Naive thymus-derived CD8-positive, alpha-beta T cell (primary cell): ENCODE measurements at regions not wholly inside any gene's neighbourhood (a gene's known extent, or its start where the extent isn't known, plus 50 kb on each side); places are given as distances from the start of the nearest gene placed in this dataset.

Experiments
- ATAC-seq, 2 donors: fragments of 150-1000 bp; cut with Tn5 transposase in 1 of 2; sonication (Bioruptor Pico), chemical (Tn5 transposase) in 1 of 2; 1 replicate in 1 of 2; 2 replicates in 1 of 2; pipeline ENCODE4 v1.10.0; 2021; ENCODE audit warnings: mild to moderate bottlenecking in 2 of 2, moderate library complexity in 2 of 2
- POLR2A ChIA-PET: fragments of 350-600 bp; sonication (Branson Sonifier 250); formaldehyde crosslinking; loops from one replicate; lab custom pipeline; 2021; ENCODE audit warnings: antibody characterized with exemption; lab: Charles Lee
- DNase-seq, 10 donors: peaks; one replicate each; pipeline versions ENCODE4 v3.0.0 to v3.0.0-alpha.2; 2020 to 2022
- H3K27ac Mint-ChIP-seq, 10 donors: one replicate each; pipeline ENCODE4 v1.8.0; 2020 to 2022; ENCODE audit warnings: mild to moderate bottlenecking in 10 of 10, mixed read lengths in 10 of 10, moderate library complexity in 4 of 10, inconsistent platforms in 1 of 10
- H3K27me3 Mint-ChIP-seq, 5 donors: one replicate each; pipeline ENCODE4 v1.8.0; 2021 to 2022; ENCODE audit warnings: mixed read lengths in 5 of 5
- H3K36me3 Mint-ChIP-seq, 3 donors: one replicate each; pipeline ENCODE4 v1.8.0; 2020 to 2022; ENCODE audit warnings: mixed read lengths in 3 of 3, mild to moderate bottlenecking in 2 of 3, inconsistent platforms in 1 of 3
- H3K4me1 Mint-ChIP-seq, 4 donors: one replicate each; pipeline ENCODE4 v1.8.0; 2021 to 2022; ENCODE audit warnings: mixed read lengths in 4 of 4
- H3K4me3 Mint-ChIP-seq, 10 donors: one replicate each; pipeline ENCODE4 v1.8.0; 2020 to 2022; ENCODE audit warnings: mild to moderate bottlenecking in 10 of 10, mixed read lengths in 10 of 10, moderate library complexity in 6 of 10, inconsistent platforms in 1 of 10
- H3K9me3 Mint-ChIP-seq, 9 donors: one replicate each; pipeline ENCODE4 v1.8.0; 2020 to 2022; ENCODE audit warnings: mixed read lengths in 9 of 9, mild to moderate bottlenecking in 3 of 9, inconsistent platforms in 1 of 9, moderate library complexity in 1 of 9

DNA sequence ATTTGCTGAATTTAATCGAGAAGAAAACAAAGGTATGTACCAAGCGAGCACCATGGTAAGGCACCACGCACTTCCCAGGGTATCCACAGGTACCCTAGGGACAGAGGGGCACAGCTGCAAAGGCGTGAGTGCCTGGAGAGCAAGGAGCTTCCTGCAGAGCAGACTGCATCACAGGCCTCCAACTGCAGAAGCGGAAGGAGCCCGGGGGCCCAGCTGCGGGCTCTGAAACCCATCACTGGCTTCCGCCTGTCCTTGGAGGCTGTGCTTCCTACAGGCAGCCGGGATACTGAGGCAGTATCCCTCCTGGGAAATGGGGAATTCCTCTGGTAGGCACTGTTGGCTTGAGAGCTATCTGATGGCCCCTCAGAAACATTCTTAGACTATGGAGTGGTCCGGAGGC, 217.4 kb upstream of the GMDS start:
- POLR2A ChIA-PET = no interaction called here

DNA sequence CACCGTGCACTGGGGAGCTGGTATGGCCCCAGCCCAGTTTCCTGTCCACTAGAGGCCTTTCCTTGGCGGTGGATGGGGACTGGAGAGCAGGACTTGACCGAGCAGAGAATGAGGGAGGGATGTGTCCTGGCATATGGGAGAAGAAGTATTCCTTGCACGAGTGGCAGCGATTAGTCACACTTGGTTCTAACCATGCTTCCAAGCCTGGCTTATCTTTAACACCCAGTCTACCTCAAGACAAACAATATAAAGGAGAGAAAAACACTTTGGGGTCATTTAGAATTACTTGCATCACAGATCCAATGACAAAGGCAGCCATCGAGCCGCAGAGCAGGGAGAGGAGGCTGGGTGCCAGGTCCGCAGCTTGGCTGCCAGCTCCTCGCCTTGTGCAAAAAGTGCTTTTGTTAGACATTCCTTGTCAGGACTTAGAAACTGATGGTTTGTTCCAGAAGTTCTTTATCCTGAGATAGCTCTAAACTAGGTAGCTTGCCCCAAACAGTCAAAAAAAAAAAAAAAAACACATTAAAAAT, 214.9 kb upstream of the GMDS start:
- H3K27me3 Mint-ChIP-seq = peaks cover 0 to 7% (median 0%) of the 10 kb centered on the region in 5 donors
- DNase-seq (no peak), ATAC-seq (no peak)
- no peak overlapping the region for H3K4me3 Mint-ChIP-seq
- H3K36me3 Mint-ChIP-seq = peaks cover 0 to 5% (median 4%) of the 10 kb centered on the region in 3 donors
- POLR2A ChIA-PET = no interaction called here
- H3K4me1 Mint-ChIP-seq = no peaks in the 10 kb centered on the region
- H3K9me3 Mint-ChIP-seq = peaks cover 0 to 8% (median 0%) of the 10 kb centered on the region in 9 donors
- H3K27ac Mint-ChIP-seq = no peak overlapping the region

More for the DNA sequence above, 217.4 kb upstream of the GMDS start:
- Mint-ChIP-seq H3K4me3 (no peak overlapping the region), H3K4me1 (no peaks in the 10 kb centered on the region), H3K9me3 (peaks cover 0 to 4% (median 0%) of the 10 kb centered on the region in 9 donors), H3K27me3 (peaks cover 10 to 18% (median 15%) of the 10 kb centered on the region in 5 donors), H3K27ac (no peak overlapping the region), H3K36me3 (peaks cover 0 to 4% (median 3%) of the 10 kb centered on the region in 3 donors)
- DNase-seq (no peak), ATAC-seq (no peak)

DNA sequence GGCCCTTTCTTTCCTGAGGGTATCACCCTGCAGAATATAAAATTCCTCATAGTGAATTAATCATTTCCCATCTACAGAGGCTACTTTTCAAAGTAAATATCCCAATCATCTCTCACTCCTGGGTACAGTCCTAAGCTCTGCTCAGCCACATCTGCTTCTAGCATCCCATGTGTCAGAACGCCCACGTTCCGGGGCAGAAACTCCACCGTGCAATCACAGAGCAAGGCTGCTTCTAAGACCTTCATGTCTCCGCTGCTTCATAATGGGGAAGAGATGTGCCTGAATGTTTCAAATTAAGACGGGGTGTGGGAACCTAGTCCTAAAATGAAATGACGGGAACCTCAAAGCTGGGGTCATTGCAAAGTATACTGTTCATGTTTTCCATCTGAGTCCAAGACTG, 208.8 kb upstream of the GMDS start:
- no peak overlapping the region for H3K4me3 Mint-ChIP-seq
- DNase-seq = no peak
- POLR2A ChIA-PET = no interaction called here
- no peak for ATAC-seq
- H3K36me3 Mint-ChIP-seq = peaks cover 0 to 4% (median 4%) of the 10 kb centered on the region in 3 donors
- no peak overlapping the region for H3K27ac Mint-ChIP-seq
- H3K9me3 Mint-ChIP-seq = peaks cover 0 to 8% (median 0%) of the 10 kb centered on the region in 9 donors
- H3K27me3 Mint-ChIP-seq = peaks cover 0 to 10% (median 2%) of the 10 kb centered on the region in 5 donors
- no peaks in the 10 kb centered on the region for H3K4me1 Mint-ChIP-seq

DNA sequence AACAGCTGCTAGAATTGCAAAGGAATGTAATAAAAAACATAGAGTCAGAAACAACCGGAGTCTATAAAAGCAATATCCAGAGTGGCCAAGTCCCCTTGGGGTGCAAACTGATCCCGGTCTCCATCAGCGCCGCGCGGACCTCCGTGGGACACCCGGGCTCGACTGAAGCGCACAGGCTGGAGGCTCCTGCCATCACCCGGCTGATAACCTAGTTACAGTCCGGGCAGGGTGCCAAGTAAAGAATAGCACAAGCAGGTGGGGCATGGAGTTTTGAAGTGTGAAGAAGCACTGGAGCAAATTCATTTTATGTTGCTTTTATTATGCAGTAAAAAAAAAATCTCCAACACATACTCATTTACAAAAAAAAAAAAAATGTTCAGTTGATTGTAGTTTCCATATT, 205.1 kb upstream of the GMDS start:
- no peak overlapping the region for H3K4me3 Mint-ChIP-seq
- H3K27me3 Mint-ChIP-seq = peaks cover 0 to 10% (median 2%) of the 10 kb centered on the region in 5 donors
- no peaks in the 10 kb centered on the region for H3K36me3 Mint-ChIP-seq
- peaks cover 0 to 3% (median 0%) of the 10 kb centered on the region in 9 donors for H3K9me3 Mint-ChIP-seq
- ATAC-seq = no peak
- H3K4me1 Mint-ChIP-seq = peaks cover 0 to 7% (median 5%) of the 10 kb centered on the region in 4 donors
- no peak for DNase-seq
- POLR2A ChIA-PET = no interaction called here
- no peak overlapping the region for H3K27ac Mint-ChIP-seq

DNA sequence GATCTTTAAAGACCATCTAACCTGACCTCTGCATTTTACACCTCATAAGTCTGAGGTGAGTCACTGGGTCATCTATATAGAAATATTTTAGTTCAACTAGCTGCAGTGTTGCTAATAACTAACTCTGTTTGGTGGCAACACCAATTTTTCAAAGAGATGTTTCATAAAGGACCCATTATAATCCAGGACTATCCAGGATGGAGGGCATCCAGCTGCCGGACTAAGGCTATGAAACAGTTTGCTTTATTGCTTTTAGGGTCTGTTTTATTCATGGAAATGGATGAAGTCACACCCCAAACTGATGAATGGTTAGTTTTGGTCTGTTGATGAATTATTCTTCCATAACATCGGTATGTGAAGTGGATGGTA, 204.2 kb upstream of the GMDS start:
- H3K27me3 Mint-ChIP-seq = peaks cover 0 to 10% (median 2%) of the 10 kb centered on the region in 5 donors
- peaks cover 0 to 4% (median 0%) of the 10 kb centered on the region in 3 donors for H3K36me3 Mint-ChIP-seq
- peaks cover 0 to 7% (median 5%) of the 10 kb centered on the region in 4 donors for H3K4me1 Mint-ChIP-seq
- POLR2A ChIA-PET = no interaction called here
- peaks cover 0 to 3% (median 0%) of the 10 kb centered on the region in 9 donors for H3K9me3 Mint-ChIP-seq
- peak overlapping the region in 1 of 10 donors; percentile 6 for H3K4me3 Mint-ChIP-seq
- DNase-seq (no peak), ATAC-seq (no peak)
- no peak overlapping the region for H3K27ac Mint-ChIP-seq

DNA sequence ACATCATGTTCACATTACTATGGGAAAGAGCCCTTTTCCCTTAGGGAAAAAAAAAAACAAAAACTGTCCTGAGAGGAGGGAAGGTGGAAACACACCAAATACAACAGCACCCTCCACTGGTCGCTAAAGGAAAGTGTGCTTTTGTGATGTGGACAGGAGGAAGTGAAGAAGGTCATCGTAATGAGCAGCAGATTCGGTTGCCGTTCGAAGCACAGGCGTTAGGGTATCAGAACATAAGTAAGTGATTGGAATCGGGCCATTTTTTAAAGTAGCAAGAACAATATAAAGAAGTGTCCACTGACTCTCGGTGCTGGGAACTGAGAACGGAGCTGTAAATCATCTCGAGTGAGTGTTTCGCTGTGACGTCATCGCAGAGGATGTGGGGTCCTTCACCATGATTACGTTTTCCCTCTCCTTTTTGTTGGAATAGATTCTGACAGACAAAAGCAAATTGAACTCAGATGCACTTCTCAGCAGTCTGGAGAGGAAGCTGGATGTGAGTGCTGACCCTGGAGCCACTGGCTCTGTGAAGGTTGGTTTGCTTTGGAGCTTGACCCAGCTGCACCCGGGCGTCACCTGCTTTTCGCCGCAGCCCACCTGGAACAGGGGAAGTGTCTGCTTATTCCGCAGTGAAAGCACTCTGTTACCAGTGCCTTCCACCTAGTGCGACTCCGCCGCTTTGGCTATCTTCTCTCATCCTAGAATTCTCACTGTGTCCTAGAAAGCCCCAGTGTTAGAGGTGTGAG, 203.6 kb upstream of the GMDS start:
- POLR2A ChIA-PET = no interaction called here
- Mint-ChIP-seq H3K27ac (no peak overlapping the region), H3K27me3 (peaks cover 0 to 10% (median 2%) of the 10 kb centered on the region in 5 donors), H3K9me3 (peaks cover 0 to 3% (median 0%) of the 10 kb centered on the region in 9 donors), H3K4me1 (peaks cover 0 to 7% (median 5%) of the 10 kb centered on the region in 4 donors), H3K4me3 (peak overlapping the region; percentile 29 to 75 (median 54)), H3K36me3 (peaks cover 0 to 4% (median 0%) of the 10 kb centered on the region in 3 donors)
- DNase-seq (peak in 3 of 10 donors; percentile 0 to 7 (median 2)), ATAC-seq (no peak)

DNA sequence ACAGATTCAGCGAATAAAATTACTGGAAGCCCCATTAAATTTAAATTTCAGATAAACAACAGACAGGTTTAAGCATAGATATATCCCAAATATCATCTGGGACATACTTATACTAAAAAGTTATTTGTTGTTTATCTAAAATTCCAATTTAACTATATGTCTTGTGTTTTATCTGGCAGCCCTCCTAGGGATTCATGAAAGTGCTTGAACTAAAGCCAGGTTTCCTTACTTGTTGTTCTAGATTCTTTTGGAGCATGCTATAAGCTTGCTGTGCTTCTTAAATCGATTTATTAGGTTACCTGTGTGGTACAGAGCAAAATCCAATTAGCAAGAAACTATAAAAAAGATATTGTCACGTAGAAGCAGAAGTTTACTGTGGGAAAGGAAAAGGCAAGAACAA, 202.5 kb upstream of the GMDS start:
- Mint-ChIP-seq H3K27ac (no peak overlapping the region), H3K4me1 (peaks cover 0 to 7% (median 5%) of the 10 kb centered on the region in 4 donors), H3K36me3 (peaks cover 0 to 4% (median 3%) of the 10 kb centered on the region in 3 donors), H3K27me3 (peaks cover 0 to 10% (median under 1%) of the 10 kb centered on the region in 5 donors), H3K9me3 (peaks cover 0 to 3% (median 0%) of the 10 kb centered on the region in 9 donors), H3K4me3 (no peak overlapping the region)
- POLR2A ChIA-PET = no interaction called here
- DNase-seq (no peak), ATAC-seq (no peak)

DNA sequence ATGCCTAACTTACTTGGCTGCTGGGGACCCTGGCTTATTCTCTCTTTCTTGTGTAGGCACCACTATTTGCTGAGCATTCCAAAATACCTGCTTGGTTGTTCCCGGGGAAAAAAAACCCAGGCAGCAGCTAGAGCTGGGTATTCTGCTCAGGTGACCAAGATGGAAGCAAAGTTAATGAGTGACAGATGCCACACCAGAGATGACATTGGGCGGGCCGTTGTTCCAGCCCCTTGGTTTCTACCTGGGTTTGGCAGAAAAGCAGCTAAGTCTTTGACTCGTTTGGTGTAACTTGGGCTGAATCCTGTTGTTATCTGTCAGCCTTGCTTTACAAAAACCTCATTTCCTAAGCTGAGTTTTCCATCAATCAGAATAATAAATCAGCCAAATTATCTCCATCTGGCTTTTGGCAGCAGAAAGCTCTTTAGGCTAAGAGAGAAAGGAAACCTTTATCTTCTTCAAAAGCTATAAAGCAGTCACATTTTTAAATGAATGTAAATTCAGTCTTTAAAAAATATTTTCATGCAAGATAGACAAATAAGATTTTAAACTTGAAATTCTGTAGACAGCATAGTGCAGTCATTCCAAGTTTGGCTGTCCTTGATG, 202.0 kb upstream of the GMDS start:
- H3K27me3 Mint-ChIP-seq = peaks cover 0 to 10% (median 0%) of the 10 kb centered on the region in 5 donors
- peaks cover 0 to 4% (median 4%) of the 10 kb centered on the region in 3 donors for H3K36me3 Mint-ChIP-seq
- H3K27ac Mint-ChIP-seq = no peak overlapping the region
- POLR2A ChIA-PET = no interaction called here
- ATAC-seq = no peak
- H3K4me3 Mint-ChIP-seq = no peak overlapping the region
- H3K9me3 Mint-ChIP-seq = peaks cover 0 to 3% (median 0%) of the 10 kb centered on the region in 9 donors
- no peak for DNase-seq
- H3K4me1 Mint-ChIP-seq = peaks cover 0 to 7% (median 5%) of the 10 kb centered on the region in 4 donors

DNA sequence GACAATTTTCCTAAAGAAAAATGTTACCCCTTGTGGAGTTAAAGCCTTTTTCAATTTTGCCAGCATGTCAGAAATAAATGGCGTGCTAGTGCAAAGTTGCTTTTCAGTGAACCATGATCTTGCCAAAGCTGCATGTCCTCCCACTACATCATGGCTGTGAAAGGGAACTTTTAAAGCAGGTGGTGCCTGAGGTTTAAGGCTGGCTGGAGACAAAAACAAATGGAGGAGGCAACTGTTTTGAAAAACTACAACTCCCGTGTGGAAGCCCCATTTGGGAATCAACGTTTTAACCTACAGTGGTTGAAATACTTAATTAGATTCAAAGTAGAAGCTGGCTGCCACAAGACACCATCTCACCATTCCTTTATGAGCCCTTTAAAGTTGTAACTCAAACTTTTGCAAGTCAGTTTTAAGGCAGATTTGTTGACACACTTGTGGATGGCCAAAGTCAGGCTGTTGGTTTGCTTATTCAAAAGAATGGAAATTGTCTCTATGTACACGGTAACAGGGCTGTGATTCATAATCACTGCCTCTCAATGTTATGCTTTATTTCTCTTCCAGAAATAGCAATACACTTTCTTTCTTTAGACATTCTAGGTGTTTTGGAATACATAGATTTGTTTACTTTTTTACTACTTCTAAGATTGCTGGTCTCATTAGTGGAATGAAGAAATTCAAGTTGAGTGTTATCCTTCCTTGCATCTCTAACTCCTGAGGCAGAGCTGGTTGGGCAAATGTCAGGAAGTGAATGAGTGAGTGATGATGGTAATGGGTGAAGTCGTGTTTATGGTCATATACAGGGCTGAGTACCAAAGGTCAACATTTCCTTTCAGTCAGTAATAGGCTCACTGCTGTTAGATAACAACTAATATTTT, 196.4 kb upstream of the GMDS start:
- Mint-ChIP-seq H3K27me3 (peaks cover 0 to 3% (median 0%) of the 10 kb centered on the region in 5 donors), H3K4me3 (no peak overlapping the region), H3K27ac (no peak overlapping the region), H3K9me3 (peaks cover 0 to 3% (median 0%) of the 10 kb centered on the region in 9 donors), H3K4me1 (no peaks in the 10 kb centered on the region), H3K36me3 (peaks cover 0 to 7% (median 7%) of the 10 kb centered on the region in 3 donors)
- POLR2A ChIA-PET = no interaction called here
- no peak for DNase-seq
- ATAC-seq = no peak

DNA sequence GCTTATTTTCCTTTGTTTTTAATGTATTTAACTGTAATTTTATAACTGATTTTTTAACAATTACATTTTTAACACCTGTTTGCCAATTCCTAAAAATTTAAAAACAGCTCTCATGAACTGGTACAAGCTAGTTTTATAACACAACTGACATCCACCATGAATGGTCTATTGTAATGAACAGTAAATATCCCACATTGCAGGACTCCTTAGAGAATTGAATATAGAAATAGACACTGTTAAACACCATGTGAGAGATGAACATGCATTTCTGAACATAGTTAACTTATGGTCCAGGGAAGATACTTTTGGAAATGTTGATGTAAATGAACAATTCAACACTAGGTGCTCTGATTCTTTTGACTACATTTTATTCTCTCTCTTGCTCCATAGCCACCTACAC, 195.1 kb upstream of the GMDS start:
- peaks cover 0 to 3% (median 0%) of the 10 kb centered on the region in 5 donors for H3K27me3 Mint-ChIP-seq
- POLR2A ChIA-PET = no interaction called here
- DNase-seq = no peak
- no peaks in the 10 kb centered on the region for H3K4me1 Mint-ChIP-seq
- H3K9me3 Mint-ChIP-seq = no peaks in the 10 kb centered on the region
- ATAC-seq = no peak
- H3K27ac Mint-ChIP-seq = no peak overlapping the region
- no peak overlapping the region for H3K4me3 Mint-ChIP-seq
- H3K36me3 Mint-ChIP-seq = peaks cover 0 to 7% (median 7%) of the 10 kb centered on the region in 3 donors

DNA sequence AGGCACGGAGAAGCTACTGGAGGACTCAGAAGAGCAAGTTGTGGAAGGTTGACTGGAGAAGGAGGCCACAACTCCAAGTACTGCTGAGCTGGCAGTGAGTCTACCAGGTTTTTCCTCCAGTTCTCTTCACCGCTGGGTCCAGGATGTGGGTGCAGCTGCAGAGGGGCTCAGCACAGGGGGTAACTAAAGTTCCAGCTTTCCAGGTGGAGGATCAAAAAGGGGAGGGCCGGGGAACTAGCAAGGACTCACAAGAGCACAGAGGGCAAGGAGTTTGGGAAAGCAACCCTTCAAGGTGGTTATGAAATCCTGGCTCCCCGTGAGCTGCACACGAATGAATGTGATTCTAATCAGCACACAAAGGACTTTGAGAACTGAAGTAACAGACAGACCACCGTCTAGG, 194.2 kb upstream of the GMDS start:
- POLR2A ChIA-PET = no interaction called here
- no peak for DNase-seq
- H3K27ac Mint-ChIP-seq = no peak overlapping the region
- ATAC-seq = no peak
- H3K9me3 Mint-ChIP-seq = no peaks in the 10 kb centered on the region
- H3K4me1 Mint-ChIP-seq = no peaks in the 10 kb centered on the region
- H3K36me3 Mint-ChIP-seq = peaks cover 0 to 7% (median 2%) of the 10 kb centered on the region in 3 donors
- peaks cover 0 to 3% (median 0%) of the 10 kb centered on the region in 5 donors for H3K27me3 Mint-ChIP-seq
- no peak overlapping the region for H3K4me3 Mint-ChIP-seq

DNA sequence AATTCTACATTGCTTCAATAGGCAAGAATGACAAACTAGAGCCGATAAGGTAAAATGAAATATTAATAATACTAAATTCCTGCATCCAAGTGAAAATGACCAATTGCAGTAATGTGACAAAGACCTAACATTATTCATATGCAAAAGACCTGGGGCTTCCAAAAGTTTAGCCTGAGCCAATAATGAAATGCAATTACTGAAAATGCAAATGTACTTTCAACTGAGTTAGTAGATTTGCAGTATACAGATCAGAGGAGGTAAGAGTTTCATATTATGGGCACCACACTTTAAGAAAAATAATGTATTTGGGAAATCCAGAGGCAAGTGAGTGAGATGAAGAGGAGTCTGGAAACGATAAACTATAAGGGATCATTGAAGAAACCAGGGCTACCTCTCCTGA, 193.7 kb upstream of the GMDS start:
- Mint-ChIP-seq H3K27ac (no peak overlapping the region), H3K9me3 (no peaks in the 10 kb centered on the region), H3K4me1 (no peaks in the 10 kb centered on the region), H3K4me3 (no peak overlapping the region), H3K36me3 (peaks cover 0 to 7% (median 2%) of the 10 kb centered on the region in 3 donors), H3K27me3 (peaks cover 0 to 3% (median 0%) of the 10 kb centered on the region in 5 donors)
- ATAC-seq (no peak), DNase-seq (no peak)
- POLR2A ChIA-PET = no interaction called here
